Activated CD8-positive, alpha-beta memory T cell treated with anti-CD3 and anti-CD28 coated beads, Interleukin-2, amount 50 U/mL, for 48 hours (primary cell): ENCODE measurements at regions not wholly inside any gene's neighbourhood (a gene's known extent, or its start where the extent isn't known, plus 50 kb on each side); places are given as distances from the start of the nearest gene placed in this dataset.

Experiments
- DNase-seq: peaks from one replicate; pipeline ENCODE4 v3.0.0-alpha.2; 2020

- no peak for DNase-seq
These were observed 179.3 kb downstream of the OMA1 start for GRCh38 chr1:58367217-58367616.

- no peak for DNase-seq
These were observed 181.2 kb downstream of the OMA1 start for GRCh38 chr1:58365328-58365727.

GRCh38 chr1:58363585-58363984 is 182.9 kb downstream of the OMA1 start:
- no peak for DNase-seq

- no peak for DNase-seq
These were observed 185.4 kb downstream of the OMA1 start for GRCh38 chr1:58361134-58361533.

GRCh38 chr1:58358346-58358745 is 188.2 kb downstream of the OMA1 start:
- DNase-seq, result no peak

GRCh38 chr1:58356402-58356801 is 190.1 kb downstream of the OMA1 start:
- no peak for DNase-seq

GRCh38 chr1:58353168-58353567 is 193.4 kb downstream of the OMA1 start:
- DNase-seq, result no peak

GRCh38 chr1:58352476-58353092 is 193.9 kb downstream of the OMA1 start:
- DNase-seq, result no peak

- no peak for DNase-seq
These were observed 200.5 kb downstream of the OMA1 start for GRCh38 chr1:58346036-58346355.

- DNase-seq, result no peak
These were observed 201.1 kb downstream of the OMA1 start for GRCh38 chr1:58345215-58346035.

- DNase-seq, result no peak
These were observed 206.3 kb downstream of the OMA1 start for GRCh38 chr1:58340185-58340584.

GRCh38 chr1:58338081-58338480 is 208.4 kb downstream of the OMA1 start:
- DNase-seq, result no peak

- DNase-seq, result no peak
These were observed 213.0 kb downstream of the OMA1 start for GRCh38 chr1:58333511-58333910.

- DNase-seq, result no peak
These were observed 215.4 kb downstream of the OMA1 start for GRCh38 chr1:58331156-58331555.

- DNase-seq, result no peak
These were observed 220.7 kb downstream of the OMA1 start for GRCh38 chr1:58325866-58326265.

GRCh38 chr1:58324558-58324957 is 222.0 kb downstream of the OMA1 start:
- no peak for DNase-seq

GRCh38 chr1:58318157-58319005 is 228.1 kb downstream of the OMA1 start:
- DNase-seq, result no peak

- DNase-seq, result no peak
These were observed 228.8 kb downstream of the OMA1 start for GRCh38 chr1:58317694-58318093.

- no peak for DNase-seq
These were observed 229.4 kb downstream of the OMA1 start for GRCh38 chr1:58317086-58317485.

GRCh38 chr1:58316141-58316540 is 230.4 kb downstream of the OMA1 start:
- no peak for DNase-seq

- no peak for DNase-seq
These were observed 233.5 kb downstream of the OMA1 start for GRCh38 chr1:58312971-58313563.

- DNase-seq, result no peak
These were observed 234.1 kb downstream of the OMA1 start for GRCh38 chr1:58312461-58312860.

GRCh38 chr1:58310881-58311280 is 235.6 kb downstream of the OMA1 start:
- DNase-seq, result no peak
